ENCODE measurements at regions not wholly inside any gene's neighbourhood (a gene's known extent, or its start where the extent isn't known, plus 50 kb on each side); places are given as distances from the start of the nearest gene placed in this dataset.

- intact Hi-C loops (cut with DNase I; ENCODE audit: low total_unique reads), result no loop called here
- H3K4me3 ChIP-seq, result no peak overlapping the region
- H3K4me1 ChIP-seq, result no peaks in the 10 kb centered on the region
- H3K27ac ChIP-seq, result no peak overlapping the region
- no peaks in the 10 kb centered on the region for H3K36me3 ChIP-seq (ENCODE audit: low read depth, missing control alignments)
- no peaks in the 10 kb centered on the region for H3K9me3 ChIP-seq
- WGBS, 2 donors, result 66 to 68% methylated on average over 15 of the region's 15 CpGs
- no peak for TF ChIP-seq CTCF (IDR thresholded peaks at IDR 0.05)
- TF ChIP-seq POLR2A (IDR thresholded peaks at IDR 0.05), result no peak
- DNase-seq, result no peak
- H3K27me3 ChIP-seq, result no peaks in the 10 kb centered on the region
Measured at GRCh38 chr17:65459677-65460347, 101.6 kb downstream of the AXIN2 start.

- Histone ChIP-seq H3K27me3 (no peaks in the 10 kb centered on the region), H3K36me3 (ENCODE audit: low read depth, missing control alignments) (no peaks in the 10 kb centered on the region), H3K4me1 (no peaks in the 10 kb centered on the region), H3K27ac (no peak overlapping the region), H3K4me3 (no peak overlapping the region), H3K9me3 (no peaks in the 10 kb centered on the region)
- no peak for DNase-seq
- WGBS, 2 donors, result 85 to 88% methylated on average over 8 to 11 of the region's 11 CpGs
- intact Hi-C loops (cut with DNase I; ENCODE audit: low total_unique reads), result no loop called here
- no peak for TF ChIP-seq POLR2A (IDR thresholded peaks at IDR 0.05)
- no peak for TF ChIP-seq CTCF (IDR thresholded peaks at IDR 0.05)
Measured at GRCh38 chr17:65457635-65458257, 103.7 kb downstream of the AXIN2 start.

- Histone ChIP-seq H3K27ac (no peak overlapping the region), H3K4me1 (no peaks in the 10 kb centered on the region), H3K27me3 (no peaks in the 10 kb centered on the region), H3K36me3 (ENCODE audit: low read depth, missing control alignments) (no peaks in the 10 kb centered on the region), H3K4me3 (no peak overlapping the region), H3K9me3 (no peaks in the 10 kb centered on the region)
- DNase-seq, result no peak
- 79% methylated on average over 3 of the region's 3 CpGs for WGBS, 2 donors
- TF ChIP-seq CTCF (IDR thresholded peaks at IDR 0.05) (no peak), POLR2A (IDR thresholded peaks at IDR 0.05) (no peak)
- intact Hi-C loops (cut with DNase I; ENCODE audit: low total_unique reads), result no loop called here
Measured at GRCh38 chr17:65457183-65457582, 104.3 kb downstream of the AXIN2 start.

DNA sequence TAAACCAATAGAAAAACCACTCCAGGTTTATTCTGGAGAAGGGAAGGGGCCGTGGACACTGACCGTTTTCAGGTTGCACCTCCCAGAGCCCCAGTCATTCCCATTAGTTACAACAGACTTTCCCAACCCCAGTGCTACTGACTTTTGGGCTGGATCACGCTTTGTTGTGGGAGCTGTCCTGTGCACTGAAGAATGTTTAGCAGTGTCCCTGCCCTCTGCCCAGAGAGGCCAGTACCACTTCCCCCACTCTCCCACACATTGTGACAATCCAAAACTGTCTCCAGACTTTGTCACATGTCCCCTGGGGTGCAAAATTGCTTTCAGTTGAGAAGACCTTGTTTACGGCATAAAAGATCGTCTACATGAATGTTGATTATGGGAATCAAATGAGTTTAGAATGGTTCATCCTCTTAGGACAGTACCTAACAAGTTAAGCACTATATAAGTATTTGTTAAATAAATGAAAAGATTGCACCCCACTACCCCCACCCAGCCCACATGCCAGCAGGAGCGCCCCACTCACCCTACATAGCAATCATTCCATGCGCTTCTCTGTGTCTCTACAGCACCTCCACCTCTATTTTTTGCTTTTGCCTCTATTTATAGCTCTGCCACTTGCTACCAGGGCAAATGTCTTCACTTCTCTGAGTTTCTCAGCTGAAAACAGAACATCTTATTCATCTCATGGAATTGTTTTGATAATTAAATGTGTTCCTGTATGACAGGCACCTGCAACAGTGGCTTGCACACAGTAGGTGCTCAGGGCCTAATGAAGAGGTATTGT lies 104.9 kb downstream of the AXIN2 start:
- no peaks in the 10 kb centered on the region for H3K36me3 ChIP-seq (ENCODE audit: low read depth, missing control alignments)
- TF ChIP-seq CTCF (IDR thresholded peaks at IDR 0.05) (no peak), POLR2A (IDR thresholded peaks at IDR 0.05) (no peak)
- H3K4me1 ChIP-seq, result no peaks in the 10 kb centered on the region
- H3K9me3 ChIP-seq, result no peaks in the 10 kb centered on the region
- H3K4me3 ChIP-seq, result no peak overlapping the region
- intact Hi-C loops (cut with DNase I; ENCODE audit: low total_unique reads), result no loop called here
- no peak for DNase-seq
- no peaks in the 10 kb centered on the region for H3K27me3 ChIP-seq
- H3K27ac ChIP-seq, result no peak overlapping the region
- 71 to 80% methylated on average over 7 of the region's 7 CpGs for WGBS, 2 donors
